Fibroblast of mammary gland (primary cell): ENCODE measurements at regions not wholly inside any gene's neighbourhood (a gene's known extent, or its start where the extent isn't known, plus 50 kb on each side); places are given as distances from the start of the nearest gene placed in this dataset.
"Not testable (repeated sequence)": the region's sequence is repeated elsewhere in the genome, so short reads cannot be mapped to it uniquely, and the experiment has no call there.

Experiments
- DNase-seq: peaks from one replicate; pipeline ENCODE4 v3.0.0-alpha.2; 2010; ENCODE audit warnings: low read depth
- H3K4me3 ChIP-seq: 2 replicates; pipeline ENCODE4 v1.5.1; 2011; ENCODE audit warnings: low read depth, mild to moderate bottlenecking, low read length, moderate library complexity; ENCODE audit not compliant: control insufficient read depth
- TF ChIP-seq, protein P1 (sequence below): conservative IDR thresholded peaks from 2 replicates; pipeline ENCODE4 v1.5.1; 2011; ENCODE audit warnings: low read depth, low read length, inconsistent platforms; ENCODE audit not compliant: control insufficient read depth, insufficient read depth

DNA sequence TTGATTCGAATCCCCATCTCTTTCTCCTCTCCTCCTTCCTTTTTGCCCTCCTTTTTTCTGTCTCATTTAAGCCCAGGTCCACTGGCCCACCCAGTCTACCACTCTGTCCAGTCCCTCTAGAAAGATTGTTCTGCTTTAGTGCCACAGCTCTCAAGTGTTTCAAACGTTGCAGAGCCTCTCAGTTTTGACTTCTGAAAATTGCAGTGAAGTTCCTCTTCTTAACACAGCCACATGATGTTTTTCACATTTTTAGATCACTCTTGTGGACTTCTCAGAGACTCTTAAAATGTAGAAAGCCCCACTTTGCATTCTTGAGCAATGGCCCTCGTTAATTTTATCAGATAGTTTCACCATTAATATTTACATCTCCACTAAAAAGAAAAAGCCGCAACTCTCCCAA is 253.1 kb downstream of the HAPSTR1 start:
- TF ChIP-seq, protein P1, sequence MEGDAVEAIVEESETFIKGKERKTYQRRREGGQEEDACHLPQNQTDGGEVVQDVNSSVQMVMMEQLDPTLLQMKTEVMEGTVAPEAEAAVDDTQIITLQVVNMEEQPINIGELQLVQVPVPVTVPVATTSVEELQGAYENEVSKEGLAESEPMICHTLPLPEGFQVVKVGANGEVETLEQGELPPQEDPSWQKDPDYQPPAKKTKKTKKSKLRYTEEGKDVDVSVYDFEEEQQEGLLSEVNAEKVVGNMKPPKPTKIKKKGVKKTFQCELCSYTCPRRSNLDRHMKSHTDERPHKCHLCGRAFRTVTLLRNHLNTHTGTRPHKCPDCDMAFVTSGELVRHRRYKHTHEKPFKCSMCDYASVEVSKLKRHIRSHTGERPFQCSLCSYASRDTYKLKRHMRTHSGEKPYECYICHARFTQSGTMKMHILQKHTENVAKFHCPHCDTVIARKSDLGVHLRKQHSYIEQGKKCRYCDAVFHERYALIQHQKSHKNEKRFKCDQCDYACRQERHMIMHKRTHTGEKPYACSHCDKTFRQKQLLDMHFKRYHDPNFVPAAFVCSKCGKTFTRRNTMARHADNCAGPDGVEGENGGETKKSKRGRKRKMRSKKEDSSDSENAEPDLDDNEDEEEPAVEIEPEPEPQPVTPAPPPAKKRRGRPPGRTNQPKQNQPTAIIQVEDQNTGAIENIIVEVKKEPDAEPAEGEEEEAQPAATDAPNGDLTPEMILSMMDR: no peak
- H3K4me3 ChIP-seq: no peak overlapping the region
- DNase-seq: no peak

DNA sequence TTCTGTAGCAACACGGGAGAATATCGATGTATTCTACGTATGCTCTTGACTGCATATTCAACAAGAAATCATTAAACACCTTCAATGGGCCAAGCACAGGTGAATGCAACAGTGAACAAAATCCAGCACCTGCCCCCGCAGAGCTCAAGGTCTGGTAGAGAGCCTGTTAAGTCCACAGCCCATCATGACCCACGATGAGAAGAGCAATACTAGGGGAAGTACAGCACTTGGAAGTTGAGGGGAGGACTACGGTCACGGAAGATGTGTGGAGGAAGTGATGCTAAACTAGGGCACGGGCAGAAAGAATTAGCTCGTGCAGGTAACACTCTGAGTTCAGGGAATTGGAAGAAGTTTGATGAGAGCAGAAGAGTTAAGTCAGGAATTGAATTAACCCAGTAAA is 253.6 kb downstream of the HAPSTR1 start:
- no peak overlapping the region for H3K4me3 ChIP-seq
- TF ChIP-seq, protein P1: no peak
- DNase-seq: no peak

DNA sequence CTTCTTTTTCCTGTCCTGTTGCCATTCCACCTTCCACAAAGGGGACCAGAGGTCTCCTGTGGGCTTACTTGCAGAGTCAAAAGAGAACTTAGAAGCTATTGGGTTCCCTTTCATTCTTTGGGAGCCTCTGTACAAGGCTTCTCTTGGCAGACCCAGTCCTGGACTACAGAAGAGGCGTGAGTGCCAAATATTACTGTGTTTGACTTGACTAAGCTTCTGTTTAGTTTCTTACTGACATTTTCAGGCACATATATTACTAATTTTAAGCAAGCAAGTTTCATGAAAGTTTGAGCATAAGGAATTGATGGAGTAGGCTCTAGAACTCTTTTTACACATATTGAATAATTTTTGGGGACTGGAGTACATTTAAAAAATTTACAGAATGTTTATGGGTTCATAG is 254.4 kb downstream of the HAPSTR1 start:
- H3K4me3 ChIP-seq: no peak overlapping the region
- DNase-seq: no peak
- TF ChIP-seq, protein P1: no peak

DNA sequence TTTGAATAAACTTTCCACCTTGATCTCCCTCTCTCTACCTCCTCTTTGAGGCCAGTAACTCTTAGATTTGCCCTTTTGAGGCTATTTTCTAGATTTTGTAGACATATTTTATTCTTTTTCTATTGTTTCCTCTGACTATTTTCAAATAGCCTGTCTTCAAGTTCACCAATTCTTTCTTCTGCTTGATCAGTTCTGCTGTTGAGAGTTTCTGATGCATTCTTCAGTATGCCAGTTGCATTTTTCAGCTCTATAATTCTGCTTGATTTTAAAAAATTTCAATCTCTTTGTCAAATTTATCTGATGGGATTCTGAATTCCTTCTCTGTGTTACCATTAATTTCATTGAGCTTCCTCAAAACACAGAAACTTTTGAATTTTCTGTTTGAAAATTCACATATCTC is 257.5 kb downstream of the HAPSTR1 start:
- TF ChIP-seq, protein P1: no peak
- no peak overlapping the region for H3K4me3 ChIP-seq
- no peak for DNase-seq

DNA sequence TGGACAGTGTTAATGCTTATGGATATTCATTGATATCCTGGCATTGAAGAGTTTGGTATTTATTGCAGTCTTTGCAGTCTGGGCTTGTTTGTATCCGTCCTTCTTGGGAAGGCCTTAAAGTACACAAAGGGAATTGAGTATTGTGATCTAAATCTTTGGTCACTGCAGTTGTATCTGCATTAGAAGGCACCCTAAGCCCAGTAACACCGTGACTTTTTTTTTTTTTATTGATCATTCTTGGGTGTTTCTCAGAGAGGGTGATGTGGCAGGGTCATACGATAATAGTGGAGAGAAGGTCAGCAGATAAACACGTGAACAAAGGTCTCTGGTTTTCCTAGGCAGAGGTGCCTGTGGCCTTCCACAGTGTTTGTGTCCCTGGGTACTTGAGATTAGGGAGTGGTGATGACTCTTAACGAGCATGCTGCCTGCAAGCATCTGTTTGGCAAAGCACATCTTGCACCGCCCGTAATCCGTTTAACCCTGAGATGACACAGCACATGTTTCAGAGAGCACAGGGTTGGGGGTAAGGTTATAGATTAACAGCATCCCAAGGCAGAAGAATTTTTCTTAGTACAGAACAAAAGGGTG is 258.0 kb downstream of the HAPSTR1 start:
- DNase-seq, H3K4me3 ChIP-seq: not testable (repeated sequence)

DNA sequence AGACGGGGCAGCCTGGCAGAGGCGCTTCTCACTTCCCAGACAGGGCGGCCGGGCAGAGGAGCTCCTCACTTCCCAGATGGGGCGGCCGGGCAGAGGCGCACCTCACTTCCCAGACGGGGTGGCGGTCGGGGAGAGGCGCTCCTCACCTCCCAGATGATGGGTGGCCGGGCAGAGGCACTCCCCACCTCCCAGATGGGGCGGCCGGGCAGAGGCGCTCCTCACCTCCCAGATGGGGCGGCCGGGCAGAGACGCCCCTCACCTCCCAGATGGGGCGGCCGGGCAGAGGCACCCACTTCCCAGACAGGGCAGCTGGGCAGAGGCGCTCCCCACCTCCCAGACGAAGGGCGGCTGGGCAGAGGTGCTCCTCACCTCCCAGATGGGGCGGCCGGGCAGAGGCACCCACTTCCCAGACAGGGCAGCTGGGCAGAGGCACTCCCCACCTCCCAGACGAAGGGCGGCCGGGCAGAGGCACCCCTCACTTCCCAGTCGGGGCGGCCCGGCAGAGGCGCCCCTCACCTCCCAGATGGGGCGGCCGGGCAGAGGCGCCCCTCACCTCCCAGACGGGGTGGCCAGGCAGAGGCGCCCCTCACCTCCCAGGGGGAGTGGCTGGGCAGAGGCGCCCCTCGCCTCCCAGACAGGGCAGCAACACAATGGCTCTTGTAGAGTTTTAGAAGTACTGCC is 258.8 kb downstream of the HAPSTR1 start:
- not testable (repeated sequence) for H3K4me3 ChIP-seq, DNase-seq

DNA sequence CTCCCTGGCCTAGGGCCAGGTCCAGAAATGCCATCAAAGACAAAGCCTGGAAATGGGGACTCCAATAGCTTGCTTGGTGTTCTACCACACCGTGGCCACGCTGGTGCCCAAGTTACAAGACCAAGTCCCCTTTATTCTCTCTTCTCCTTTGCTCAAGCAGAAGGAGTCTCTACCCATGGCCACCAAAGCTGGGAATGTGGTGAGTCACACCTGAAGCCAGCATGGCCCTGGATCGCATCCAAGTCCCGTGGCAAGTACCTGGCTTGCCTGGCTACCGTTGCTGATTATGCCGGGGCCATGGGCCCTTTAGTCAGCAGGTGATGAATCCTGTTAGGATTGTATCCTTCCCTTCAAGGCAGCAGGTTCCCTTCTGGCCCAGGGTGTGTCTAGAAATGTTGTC is 260.0 kb downstream of the HAPSTR1 start:
- H3K4me3 ChIP-seq: no peak overlapping the region
- TF ChIP-seq, protein P1: no peak
- no peak for DNase-seq

DNA sequence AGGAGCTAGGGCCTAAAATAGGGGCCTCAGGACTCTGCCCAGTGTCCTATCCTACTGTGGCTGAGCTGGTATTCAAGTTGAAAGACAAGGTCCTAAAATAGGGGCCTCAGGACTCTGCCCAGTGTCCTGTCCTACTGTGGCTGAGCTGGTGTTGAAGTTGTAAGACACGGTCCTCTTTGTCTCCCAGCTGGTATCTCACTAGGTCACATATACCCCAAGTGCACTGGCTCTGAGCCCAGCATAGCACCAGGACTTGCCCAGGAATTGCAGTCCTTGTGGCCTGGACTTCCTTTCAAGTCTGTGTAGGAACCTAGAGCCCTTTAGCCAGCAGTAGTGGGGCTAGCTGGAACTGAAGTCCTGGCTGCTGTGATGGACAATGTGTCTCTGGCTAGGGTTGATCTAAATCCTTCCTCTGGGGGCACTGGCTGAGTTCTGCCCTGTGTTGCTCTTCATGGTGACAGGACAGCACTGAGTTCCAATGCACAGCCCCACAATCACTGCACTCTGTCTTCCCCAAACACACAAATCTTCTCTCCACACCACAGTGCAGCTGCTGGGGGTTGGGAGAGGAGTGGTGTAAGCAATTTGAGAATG is 260.5 kb downstream of the HAPSTR1 start:
- DNase-seq: no peak
- TF ChIP-seq, protein P1: no peak
- H3K4me3 ChIP-seq: no peak overlapping the region
